NCI-H526 treated with DMSO at 0.1 percent for 48 hours (cell line): ENCODE measurements at regions not wholly inside any gene's neighbourhood (a gene's known extent, or its start where the extent isn't known, plus 50 kb on each side); places are given as distances from the start of the nearest gene placed in this dataset.
"Not testable (repeated sequence)": the region's sequence is repeated elsewhere in the genome, so short reads cannot be mapped to it uniquely, and the experiment has no call there.

Experiments
- DNase-seq: peaks from one replicate; lab custom pipeline; 2025; lab: John Stamatoyannopoulos, UW

GRCh38 chr6:21847711-21848480 is 254.3 kb downstream of the SOX4 start:
- DNase-seq: no peak

DNA sequence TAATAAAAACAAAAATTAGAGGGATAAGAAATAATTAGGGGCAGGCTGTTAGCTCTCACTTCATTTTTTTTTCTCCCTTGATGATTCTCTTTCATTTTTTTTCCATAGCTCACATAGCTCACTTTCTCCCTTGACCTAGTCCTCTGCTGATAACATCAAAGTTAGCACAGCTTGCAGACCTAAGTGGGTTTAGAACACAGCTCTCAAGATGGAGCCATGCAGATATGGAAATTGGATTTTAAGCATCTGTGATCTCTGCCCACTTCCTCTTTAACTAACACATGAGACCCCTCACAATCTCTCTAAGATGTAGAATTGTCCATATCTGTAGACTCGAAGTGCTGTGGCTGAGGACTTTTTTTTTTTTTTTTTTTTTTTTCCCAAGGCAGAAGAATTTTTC is 257.1 kb downstream of the SOX4 start:
- DNase-seq: peak; percentile 52

DNA sequence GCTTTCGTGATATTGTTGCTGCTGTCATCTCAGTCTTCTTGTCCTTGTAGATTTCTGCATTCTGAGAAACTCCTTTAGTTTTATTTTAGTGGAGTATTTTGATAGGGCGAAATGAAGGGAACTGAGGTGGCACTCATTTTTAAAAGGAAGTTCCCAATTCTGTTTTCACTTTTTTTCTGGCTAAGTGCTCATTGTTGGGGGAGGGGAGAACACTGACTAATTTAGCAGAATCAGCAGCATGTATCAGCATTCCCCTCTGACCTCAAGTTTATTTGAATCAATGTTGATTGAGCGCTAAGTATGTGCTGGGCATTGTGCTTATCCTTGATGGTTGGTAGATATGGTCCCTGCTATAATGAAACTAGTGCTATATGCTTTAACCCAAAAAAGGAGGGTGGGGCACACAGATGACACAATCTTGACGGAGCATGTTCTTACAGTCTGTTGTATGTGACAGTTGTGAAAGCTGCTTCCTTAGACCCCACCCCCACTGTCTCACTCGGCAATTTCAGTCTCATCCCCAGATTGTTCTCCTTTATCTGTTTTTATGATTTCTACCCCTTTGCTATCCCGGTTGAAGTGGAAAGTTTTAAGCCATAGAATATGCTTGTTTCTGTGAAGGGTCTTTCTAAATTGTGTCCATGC is 262.4 kb downstream of the SOX4 start:
- DNase-seq: no peak

- no peak for DNase-seq
These were observed 262.9 kb downstream of the SOX4 start for GRCh38 chr6:21856456-21856825.

DNA sequence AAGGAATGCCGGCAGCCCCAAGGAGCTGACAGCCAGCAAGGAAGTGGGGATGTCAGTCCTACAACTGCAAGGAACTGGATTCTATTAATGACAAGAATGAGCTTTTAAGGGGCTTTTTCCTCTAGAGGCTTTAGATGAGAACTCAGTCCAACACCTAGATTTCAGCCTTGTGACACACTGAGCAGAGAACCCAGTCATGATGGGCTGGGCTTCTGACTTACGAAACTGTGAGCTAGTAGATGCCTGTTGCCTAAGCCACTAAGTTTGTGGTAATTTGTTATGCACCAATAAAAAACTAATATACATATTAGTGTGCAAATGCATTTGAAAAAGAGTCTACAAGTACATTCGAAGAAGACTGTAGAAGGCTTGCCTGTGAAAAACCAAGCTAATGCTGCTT is 263.3 kb downstream of the SOX4 start:
- DNase-seq: peak; percentile 29

GRCh38 chr6:21858076-21858475 is 264.5 kb downstream of the SOX4 start:
- no peak for DNase-seq

- no peak for DNase-seq
These were observed 265.7 kb downstream of the SOX4 start for GRCh38 chr6:21859193-21859735.

DNA sequence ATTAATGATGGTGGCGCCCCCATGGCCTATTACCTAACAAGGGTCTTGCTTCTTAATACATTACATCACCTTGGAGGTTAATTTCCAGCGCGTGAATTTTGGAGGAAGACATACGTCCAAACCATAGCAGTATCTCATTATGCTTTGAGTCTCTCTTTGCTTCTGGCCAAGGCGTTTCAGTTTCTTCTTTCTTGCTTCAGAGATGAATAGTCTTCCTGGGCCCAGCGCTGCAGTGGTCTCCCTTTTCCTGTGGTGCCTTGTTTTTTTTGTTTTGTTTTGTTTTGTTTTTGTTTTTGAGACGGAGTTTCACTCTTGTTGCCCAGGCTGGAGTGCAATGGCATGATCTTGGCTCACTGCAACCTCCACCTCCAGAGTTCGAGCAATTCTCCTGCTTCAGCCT is 268.4 kb downstream of the SOX4 start:
- no peak for DNase-seq

DNA sequence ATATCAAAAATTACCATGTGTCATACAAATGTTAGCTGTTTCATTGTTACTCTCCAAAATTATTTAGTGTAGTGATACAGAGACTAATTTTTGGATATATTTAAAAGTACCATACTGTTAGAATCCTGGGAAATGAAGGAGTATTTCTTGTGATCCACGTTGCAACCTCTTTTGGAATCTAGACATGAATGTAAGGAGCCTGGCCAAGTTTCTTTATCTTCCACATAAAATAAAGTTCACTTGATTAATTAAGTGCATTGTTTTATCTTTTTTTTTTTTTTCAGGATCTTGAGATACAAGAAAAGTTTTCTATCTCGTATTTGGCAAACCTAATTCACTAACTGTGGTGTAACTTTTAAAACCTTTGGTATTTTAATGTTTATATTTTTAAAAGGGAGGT is 270.7 kb downstream of the SOX4 start:
- no peak for DNase-seq

DNA sequence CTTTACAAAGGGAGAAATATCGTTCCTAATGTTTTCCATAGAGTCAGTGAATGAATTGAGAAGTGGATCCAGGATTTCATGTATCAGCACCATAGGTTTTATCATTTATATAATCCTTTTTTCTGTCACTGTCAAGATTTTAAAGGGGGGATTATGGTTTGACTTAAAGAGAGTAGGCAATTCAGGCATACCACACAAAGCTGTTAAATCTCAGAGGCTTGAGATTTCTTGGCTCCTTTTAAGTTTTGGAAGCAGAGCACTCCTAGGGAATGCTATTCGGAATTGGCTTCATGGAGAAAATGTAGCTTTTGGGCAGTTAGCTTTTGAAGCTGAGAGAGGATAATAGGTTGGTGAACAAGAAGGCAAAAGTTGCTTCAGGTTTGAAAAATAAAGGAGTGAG is 274.7 kb downstream of the SOX4 start:
- no peak for DNase-seq

DNA sequence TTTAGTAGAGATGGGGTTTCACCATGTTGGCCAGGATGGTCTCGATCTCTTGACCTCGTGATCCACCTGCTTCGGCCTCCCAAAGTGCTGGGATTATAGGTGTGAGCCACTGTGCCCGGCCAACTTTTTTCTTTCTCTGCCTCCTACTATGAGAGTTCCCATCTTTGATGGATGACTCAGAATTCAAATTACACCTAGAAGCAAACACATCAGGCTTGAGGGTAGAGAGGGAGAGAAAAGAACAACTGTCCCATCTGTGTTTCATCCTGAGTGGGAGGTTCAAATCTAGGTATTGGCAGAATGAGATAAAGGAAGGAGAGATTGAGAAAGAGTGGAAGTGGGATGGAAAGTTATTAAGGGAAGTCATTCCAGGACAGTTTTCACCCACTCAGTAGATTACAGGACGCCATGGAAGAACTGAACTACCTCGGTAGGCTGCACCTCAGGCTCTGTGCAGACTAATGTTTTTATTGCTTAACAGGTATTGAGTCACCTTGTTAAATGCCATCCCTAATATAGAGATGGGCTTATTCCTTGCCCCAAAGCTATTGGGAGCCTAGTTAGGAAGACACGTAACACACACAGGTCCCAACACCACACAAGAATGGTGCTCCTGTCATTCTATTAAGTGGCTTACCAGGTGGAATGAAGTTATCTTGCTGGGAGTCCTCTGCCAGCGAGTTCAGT is 275.7 kb downstream of the SOX4 start:
- no peak for DNase-seq

DNA sequence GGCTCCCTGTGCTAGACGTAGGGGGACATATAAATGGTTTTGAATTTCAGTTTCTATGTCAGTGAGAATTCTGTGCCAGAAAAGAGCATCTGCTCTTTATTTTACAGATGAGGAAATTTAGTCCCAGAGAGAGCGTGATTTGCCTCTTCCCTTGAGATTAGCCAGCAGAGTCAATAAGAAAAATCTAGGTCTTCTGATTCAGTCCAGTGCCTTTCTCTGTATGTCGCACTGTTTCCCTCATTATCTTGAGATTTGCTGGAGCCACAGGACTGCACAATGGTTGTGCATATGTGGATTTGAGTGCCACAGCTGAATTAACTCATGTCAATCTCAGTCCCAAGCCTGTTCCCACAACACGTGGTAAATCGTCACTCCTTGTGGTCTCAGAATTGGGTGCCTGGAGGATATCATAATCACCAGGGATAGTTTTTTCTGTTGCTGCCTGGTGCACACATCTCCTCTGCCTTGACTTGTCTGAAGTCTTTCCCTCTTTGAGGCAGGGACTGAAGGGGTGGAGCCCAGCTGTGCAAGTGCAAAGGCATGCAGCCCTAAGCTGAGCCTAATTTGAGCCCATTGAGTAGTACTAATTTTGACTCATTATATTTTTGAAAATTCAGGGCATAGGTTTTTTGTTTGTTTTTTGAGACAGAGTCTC is 276.7 kb downstream of the SOX4 start:
- DNase-seq: no peak

GRCh38 chr6:21871831-21872230 is 278.3 kb downstream of the SOX4 start:
- DNase-seq: no peak

GRCh38 chr6:21872749-21873148 is 279.2 kb downstream of the SOX4 start:
- DNase-seq: no peak

GRCh38 chr6:21873562-21873961 is 280.0 kb downstream of the SOX4 start:
- DNase-seq: no peak

DNA sequence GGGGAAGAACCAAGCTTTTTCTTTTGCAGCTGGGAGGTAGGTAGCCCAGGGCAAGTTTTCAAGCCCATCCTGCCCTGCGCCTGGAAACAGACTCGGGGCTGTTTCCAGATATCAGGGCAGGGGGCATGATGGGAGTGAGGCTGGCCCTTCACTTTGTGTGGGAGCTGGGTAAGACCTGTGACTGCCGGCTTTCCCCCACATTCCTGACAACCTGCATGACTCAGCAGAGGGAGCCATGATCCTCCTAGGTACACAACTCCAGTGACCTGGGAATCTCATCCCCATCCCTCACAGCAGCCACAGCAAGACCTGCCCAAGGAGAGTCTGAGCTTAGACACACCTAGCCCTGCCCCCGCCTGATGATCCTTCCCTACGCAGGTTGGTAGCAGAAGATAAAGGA is 280.8 kb downstream of the SOX4 start:
- DNase-seq: no peak

GRCh38 chr6:21877037-21877436 is 283.5 kb downstream of the SOX4 start:
- DNase-seq: not testable (repeated sequence)

DNA sequence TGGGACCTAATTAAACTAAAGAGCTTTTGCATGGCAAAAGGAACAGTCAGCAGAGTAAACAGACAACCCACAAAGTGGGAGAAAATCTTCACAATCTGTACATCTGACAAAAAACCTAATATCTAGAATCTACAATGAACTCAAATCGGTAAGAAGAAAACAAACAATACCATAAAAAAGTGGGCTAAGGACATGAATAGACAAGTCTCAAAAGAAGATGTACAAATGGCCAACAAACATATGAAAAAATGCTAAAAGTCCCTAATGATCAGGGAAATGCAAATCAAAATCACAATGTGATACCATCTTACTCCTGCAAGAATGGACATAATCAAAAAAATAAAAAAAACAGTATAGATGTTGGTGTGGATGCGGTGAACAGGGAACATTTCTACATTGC is 286.7 kb downstream of the SOX4 start:
- not testable (repeated sequence) for DNase-seq

GRCh38 chr6:21881969-21882465 is 288.5 kb downstream of the SOX4 start:
- DNase-seq: no peak

- DNase-seq: no peak
These were observed 290.2 kb downstream of the SOX4 start for GRCh38 chr6:21883595-21884328.

GRCh38 chr6:21885111-21885510 is 291.6 kb downstream of the SOX4 start:
- DNase-seq: no peak
